ENCODE measurements at regions not wholly inside any gene's neighbourhood (a gene's known extent, or its start where the extent isn't known, plus 50 kb on each side); places are given as distances from the start of the nearest gene placed in this dataset.

DNA sequence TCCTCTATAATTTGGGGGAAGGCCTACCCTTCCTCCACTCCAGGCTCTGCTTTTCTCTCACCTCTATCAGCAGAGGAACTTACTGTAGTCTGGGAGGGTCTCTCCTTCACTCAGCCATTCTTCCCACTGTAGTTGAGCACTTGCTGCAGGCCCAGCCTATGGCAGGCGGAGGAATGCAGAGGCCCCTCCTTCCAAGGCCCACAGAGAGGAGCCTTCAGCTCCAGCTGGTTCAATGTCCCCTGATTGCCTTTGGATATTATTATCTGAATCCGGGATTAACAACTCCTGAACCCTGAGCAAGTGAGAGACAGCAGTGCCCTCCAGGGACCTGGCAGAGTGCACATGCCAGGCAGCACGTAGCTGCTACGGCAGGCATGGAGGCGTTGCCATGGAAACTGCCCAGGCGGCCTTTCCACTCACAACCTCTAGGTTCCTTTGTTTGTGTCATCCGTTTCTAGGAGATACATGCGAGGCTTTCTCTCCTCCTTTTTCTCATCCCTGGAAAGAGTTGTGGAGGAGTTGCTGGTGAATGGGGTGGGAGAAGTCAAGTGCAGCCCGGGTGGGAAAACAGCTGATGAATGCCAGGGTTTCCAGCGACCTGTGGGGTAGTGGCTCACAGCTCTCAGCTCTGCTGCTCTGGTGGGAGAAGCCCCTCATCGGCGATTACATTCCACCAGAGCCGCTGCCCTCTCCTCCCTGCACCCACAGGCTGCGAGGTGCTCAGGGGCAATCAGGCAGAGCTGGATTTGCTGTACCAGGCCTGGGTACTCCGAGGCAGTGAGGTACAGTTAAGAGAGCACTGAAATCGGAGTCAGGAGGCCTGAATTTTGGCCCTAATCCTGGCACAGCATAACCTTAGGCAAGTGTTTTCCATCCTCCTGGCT, 55.3 kb upstream of the HK2 start:
- no peaks in the 10 kb centered on the region for H3K79me2 ChIP-seq (replicated peaks; ENCODE audit: insufficient read depth, low read length)
- H3K36me3 ChIP-seq (ENCODE audit: insufficient read depth, low read length): no peaks in the 10 kb centered on the region
- H3K9me3 ChIP-seq (ENCODE audit: low read length): no peaks in the 10 kb centered on the region
- H3K9me2 ChIP-seq (ENCODE audit: insufficient read depth, low read length): no peaks in the 10 kb centered on the region
- peak overlapping the region; percentile 41 for H3K9ac ChIP-seq (ENCODE audit: low read length)
- no peak overlapping the region for H3K4me2 ChIP-seq (ENCODE audit: low read length)
- no peaks in the 10 kb centered on the region for H4K20me1 ChIP-seq (ENCODE audit: insufficient read depth)
- H2AFZ ChIP-seq (ENCODE audit: low read depth, low read length): peak overlapping the region; percentile 49
- peak overlapping the region; percentile 62 for H3K27ac ChIP-seq (ENCODE audit: low read length)
- peak overlapping the region; percentile 43 for H3K4me3 ChIP-seq (ENCODE audit: low read length)
- no peaks in the 10 kb centered on the region for H3F3A ChIP-seq (ENCODE audit: insufficient read depth, low read length, poor library complexity, severe bottlenecking)
- peak; percentile 50 for TF ChIP-seq POLR2AphosphoS5 (IDR thresholded peaks at IDR 0.05)
- no peak for TF ChIP-seq REST (IDR thresholded peaks at IDR 0.05; ENCODE audit: borderline replicate concordance)
- TF ChIP-seq CTCF (IDR thresholded peaks at IDR 0.05; ENCODE audit: poor library complexity, severe bottlenecking): peak; percentile 45
- TF ChIP-seq RAD21 (conservative IDR thresholded peaks at IDR 0.05): peak; percentile 28
- TF ChIP-seq EP300 (conservative IDR thresholded peaks at IDR 0.05; ENCODE audit: poor library complexity, severe bottlenecking): peak; percentile 83
- no peak for TF ChIP-seq EZH2 (IDR thresholded peaks at IDR 0.05; ENCODE audit: borderline replicate concordance, insufficient read depth, low read length, poor library complexity, severe bottlenecking)
- TF ChIP-seq MXI1 (conservative IDR thresholded peaks at IDR 0.05; ENCODE audit: poor library complexity, severe bottlenecking): peak; percentile 66
- peak; percentile 31 for TF ChIP-seq SMC3 (conservative IDR thresholded peaks at IDR 0.05; ENCODE audit: poor library complexity)
- H3K27me3 ChIP-seq (ENCODE audit: insufficient read depth, low read depth, low read length): no peaks in the 10 kb centered on the region

DNA sequence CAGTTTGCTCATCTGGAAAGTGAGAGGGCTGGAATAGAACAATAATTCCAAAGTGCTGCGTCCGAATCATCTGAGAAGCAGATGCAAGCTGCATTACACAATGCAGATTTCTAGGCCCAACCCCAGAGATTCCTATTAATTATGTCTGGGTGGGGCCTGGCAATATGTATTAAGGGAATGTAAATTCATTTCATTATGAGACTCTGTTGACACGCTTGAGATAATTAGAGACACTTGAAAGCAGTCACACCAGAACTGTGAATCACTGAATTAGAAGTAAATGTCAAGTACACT, 54.7 kb upstream of the HK2 start:
- no peak overlapping the region for H3K4me3 ChIP-seq (ENCODE audit: low read length)
- no peaks in the 10 kb centered on the region for H3K9me3 ChIP-seq (ENCODE audit: low read length)
- H3K36me3 ChIP-seq (ENCODE audit: insufficient read depth, low read length): no peaks in the 10 kb centered on the region
- no peaks in the 10 kb centered on the region for H3K27me3 ChIP-seq (ENCODE audit: insufficient read depth, low read depth, low read length)
- H2AFZ ChIP-seq (ENCODE audit: low read depth, low read length): no peak overlapping the region
- H3K9ac ChIP-seq (ENCODE audit: low read length): peak overlapping the region; percentile 41
- H3K79me2 ChIP-seq (replicated peaks; ENCODE audit: insufficient read depth, low read length): no peaks in the 10 kb centered on the region
- no peaks in the 10 kb centered on the region for H3F3A ChIP-seq (ENCODE audit: insufficient read depth, low read length, poor library complexity, severe bottlenecking)
- no peak overlapping the region for H3K4me2 ChIP-seq (ENCODE audit: low read length)
- H4K20me1 ChIP-seq (ENCODE audit: insufficient read depth): no peaks in the 10 kb centered on the region
- H3K9me2 ChIP-seq (ENCODE audit: insufficient read depth, low read length): no peaks in the 10 kb centered on the region
- TF ChIP-seq REST (IDR thresholded peaks at IDR 0.05; ENCODE audit: borderline replicate concordance) (no peak), TAF1 (IDR thresholded peaks at IDR 0.05; ENCODE audit: low read depth) (no peak), CTCF (IDR thresholded peaks at IDR 0.05; ENCODE audit: poor library complexity, severe bottlenecking) (no peak), RAD21 (conservative IDR thresholded peaks at IDR 0.05) (no peak), MXI1 (conservative IDR thresholded peaks at IDR 0.05; ENCODE audit: poor library complexity, severe bottlenecking) (no peak), POLR2AphosphoS5 (IDR thresholded peaks at IDR 0.05) (no peak), EZH2 (IDR thresholded peaks at IDR 0.05; ENCODE audit: borderline replicate concordance, insufficient read depth, low read length, poor library complexity, severe bottlenecking) (no peak), EP300 (conservative IDR thresholded peaks at IDR 0.05; ENCODE audit: poor library complexity, severe bottlenecking) (no peak), SMC3 (conservative IDR thresholded peaks at IDR 0.05; ENCODE audit: poor library complexity) (no peak)
- peak overlapping the region; percentile 62 for H3K27ac ChIP-seq (ENCODE audit: low read length)
